Endothelial cell of umbilical vein (primary cell): ENCODE measurements at regions not wholly inside any gene's neighbourhood (a gene's known extent, or its start where the extent isn't known, plus 50 kb on each side); places are given as distances from the start of the nearest gene placed in this dataset.

ENCODE experiments used
- BruUV-seq: library from RNA; stranded (reverse); fragments of 400-500 nt; replicated peaks from 2 replicates; lab custom pipeline; 2021; lab: Mats Ljungman, UMichigan
- CTCF ChIA-PET: fragments of 300-600, 350-600 bp; sonication (Branson Sonifier 250); formaldehyde crosslinking; loops from one replicate; lab custom pipeline; 2021; ENCODE audit warnings: antibody characterized with exemption, inconsistent platforms; lab: Charles Lee
- POLR2A ChIA-PET: fragments of 300-600, 350-600 bp; sonication (Branson Sonifier 250); formaldehyde crosslinking; loops from one replicate; lab custom pipeline; 2021; ENCODE audit warnings: antibody characterized with exemption, inconsistent platforms; lab: Charles Lee
- DNase-seq: peaks from one replicate; pipeline ENCODE4 v3.0.0-alpha.2; 2011; ENCODE audit warnings: low read depth, low spot score
- FAIRE-seq: peaks from 2 replicates; lab custom pipeline; 2011; peaks lifted over from hg19 to GRCh38; lab: Jason Lieb, UNC
- H2AFZ ChIP-seq: 2 replicates; pipeline ENCODE4 v1.6.0; 2012; ENCODE audit warnings: low read depth, low read length, control low read depth, inconsistent platforms
- H3K27ac ChIP-seq: 2 replicates; pipeline ENCODE4 v1.5.1; 2011; ENCODE audit warnings: low read depth, mild to moderate bottlenecking, control low read depth, low read length, moderate library complexity; ENCODE audit not compliant: insufficient read depth
- H3K27me3 ChIP-seq, 2 experiments: 2 replicates each; pipeline versions ENCODE4 v1.6.0 to v1.6.1; 2011; ENCODE audit warnings: low read length in 2 of 2, mixed read lengths in 1 of 2; ENCODE audit not compliant: control insufficient read depth in 2 of 2, insufficient read depth in 2 of 2
- H3K36me3 ChIP-seq, 2 experiments: 2 replicates in 1 of 2; 3 replicates in 1 of 2; pipeline ENCODE4 v1.5.1; 2011; ENCODE audit warnings: low read length in 2 of 2, mild to moderate bottlenecking in 1 of 2, moderate library complexity in 1 of 2; ENCODE audit not compliant: control insufficient read depth in 2 of 2, insufficient read depth in 2 of 2; ENCODE audit errors: extremely low read depth in 1 of 2
- H3K4me1 ChIP-seq: 3 replicates; pipeline ENCODE4 v1.5.1; 2011; ENCODE audit warnings: mild to moderate bottlenecking, low read length; ENCODE audit not compliant: control insufficient read depth, insufficient read depth; ENCODE audit errors: extremely low read depth
- H3K4me2 ChIP-seq: 2 replicates; pipeline ENCODE4 v1.6.1; 2011; ENCODE audit warnings: low read length, control low read depth, mixed read lengths; ENCODE audit not compliant: insufficient read depth
- H3K4me3 ChIP-seq, 3 experiments: fragments of 200-600 bp in 1 of 3; sonication (generic), shearing (Covaris generic) in 1 of 3; replicated peaks in 1 of 3; 2 replicates each; pipeline ENCODE4 v1.5.1; 2011 to 2016; ENCODE audit warnings: control low read depth in 3 of 3, low read length in 3 of 3, mild to moderate bottlenecking in 2 of 3, inconsistent platforms in 1 of 3, low read depth in 1 of 3, moderate library complexity in 1 of 3; ENCODE audit not compliant: insufficient read depth in 1 of 3
- H3K79me2 ChIP-seq: 2 replicates; pipeline ENCODE4 v1.6.0; 2012; ENCODE audit warnings: low read length, inconsistent platforms; ENCODE audit not compliant: control insufficient read depth, insufficient read depth
- H3K9ac ChIP-seq: replicated peaks from 2 replicates; pipeline ENCODE3; 2011; ENCODE audit warnings: low read length, control low read depth; ENCODE audit not compliant: insufficient read depth; ENCODE audit errors: extremely low read depth
- H3K9me1 ChIP-seq: replicated peaks from 3 replicates; pipeline ENCODE4 v1.6.0; 2011; ENCODE audit warnings: mild to moderate bottlenecking, low read length; ENCODE audit not compliant: control insufficient read depth, insufficient read depth; ENCODE audit errors: extremely low read depth
- H3K9me3 ChIP-seq: replicated peaks from 2 replicates; pipeline ENCODE4 v1.5.1; 2012; ENCODE audit warnings: low read length, inconsistent platforms; ENCODE audit not compliant: control insufficient read depth, insufficient read depth
- H4K20me1 ChIP-seq: replicated peaks from 2 replicates; pipeline ENCODE3; 2011; ENCODE audit warnings: mild to moderate bottlenecking, low read length; ENCODE audit not compliant: control insufficient read depth, insufficient read depth; ENCODE audit errors: extremely low read depth
- EZH2 ChIP-seq: IDR thresholded peaks from 2 replicates; pipeline ENCODE4 v1.6.1; 2012; ENCODE audit warnings: borderline replicate concordance, low read depth, mild to moderate bottlenecking, moderate library complexity, low read length, inconsistent platforms; ENCODE audit not compliant: severe bottlenecking
- GATA2 ChIP-seq: IDR thresholded peaks from 2 replicates; pipeline ENCODE4 v1.7.0; 2011; ENCODE audit warnings: low read depth, mild to moderate bottlenecking, moderate library complexity, mixed read lengths, low read length; ENCODE audit not compliant: insufficient read length, insufficient read depth
- JUN ChIP-seq: IDR thresholded peaks from 2 replicates; pipeline ENCODE4 v1.6.1; 2011; ENCODE audit warnings: borderline replicate concordance, low read depth; ENCODE audit not compliant: insufficient read length, insufficient read depth
- MYC ChIP-seq: IDR thresholded peaks from one replicate; pipeline ENCODE4 v1.6.1; 2011; ENCODE audit warnings: mild to moderate bottlenecking, low read depth, low read length
- dilution Hi-C: fragments of 300-500 bp; cut with MboI; formaldehyde crosslinking; loops from one replicate; pipeline ENCODE4 v1.15.0; 2019; ENCODE audit warnings: low sequenced_read_pairs; ENCODE audit not compliant: extremely low pct_ligation_motif_present
- intact Hi-C: fragments of 100-400 bp; cut with micrococcal nuclease; formaldehyde crosslinking; loops from one replicate; pipeline ENCODE4 v1.10.0; 2022
- TF ChIP-seq, protein P1 (sequence below): IDR thresholded peaks from 2 replicates; pipeline ENCODE4 v1.6.1; 2011; ENCODE audit not compliant: insufficient read depth, insufficient read length
- TF ChIP-seq, protein P2 (sequence below), 2 donors: IDR thresholded peaks; 1 replicate in 1 of 2; 2 replicates in 1 of 2; pipeline ENCODE4 v1.5.1; 2011; ENCODE audit warnings: low read length in 2 of 2, mild to moderate bottlenecking in 2 of 2, moderate library complexity in 2 of 2, control low read depth in 1 of 2, inconsistent platforms in 1 of 2, low read depth in 1 of 2; ENCODE audit not compliant: insufficient read depth in 1 of 2; ENCODE audit errors: extremely low read depth in 1 of 2

DNA sequence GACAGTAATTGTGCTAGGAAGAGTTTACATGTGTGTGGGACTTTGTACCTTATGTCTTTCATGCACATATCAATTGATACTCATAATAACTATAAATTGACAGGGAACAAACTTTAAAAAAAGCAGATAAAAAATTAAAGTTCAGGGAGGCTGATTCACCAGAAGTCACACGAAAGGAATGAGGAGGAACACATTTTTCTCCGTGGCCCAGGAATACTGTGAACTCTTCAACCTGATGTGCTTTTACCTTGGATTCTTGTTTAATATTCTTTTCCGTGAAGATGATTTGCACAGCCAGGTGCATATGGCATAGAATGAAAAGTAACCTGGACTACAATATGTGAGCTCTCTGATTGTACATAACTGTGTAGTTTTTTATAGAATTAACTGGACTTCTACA lies 326.3 kb downstream of the CDH7 start:
- Histone ChIP-seq H3K4me2 (no peak overlapping the region), H4K20me1 (no peaks in the 10 kb centered on the region), H3K9ac (no peak overlapping the region), H3K36me3 (no peaks in the 10 kb centered on the region), H2AFZ (no peak overlapping the region), H3K27ac (no peak overlapping the region), H3K9me1 (no peaks in the 10 kb centered on the region), H3K4me3 (no peak overlapping the region), H3K27me3 (no peaks in the 10 kb centered on the region), H3K79me2 (no peaks in the 10 kb centered on the region), H3K9me3 (peaks cover 2% of the 10 kb centered on the region), H3K4me1 (no peaks in the 10 kb centered on the region)
- FAIRE-seq (no peak), DNase-seq (no peak)
- no peak for TF ChIP-seq JUN
- TF ChIP-seq EZH2 = no peak
- TF ChIP-seq, protein P1, sequence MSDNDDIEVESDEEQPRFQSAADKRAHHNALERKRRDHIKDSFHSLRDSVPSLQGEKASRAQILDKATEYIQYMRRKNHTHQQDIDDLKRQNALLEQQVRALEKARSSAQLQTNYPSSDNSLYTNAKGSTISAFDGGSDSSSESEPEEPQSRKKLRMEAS = no peak
- TF ChIP-seq GATA2 = no peak
- TF ChIP-seq MYC = no peak
- TF ChIP-seq, protein P2, sequence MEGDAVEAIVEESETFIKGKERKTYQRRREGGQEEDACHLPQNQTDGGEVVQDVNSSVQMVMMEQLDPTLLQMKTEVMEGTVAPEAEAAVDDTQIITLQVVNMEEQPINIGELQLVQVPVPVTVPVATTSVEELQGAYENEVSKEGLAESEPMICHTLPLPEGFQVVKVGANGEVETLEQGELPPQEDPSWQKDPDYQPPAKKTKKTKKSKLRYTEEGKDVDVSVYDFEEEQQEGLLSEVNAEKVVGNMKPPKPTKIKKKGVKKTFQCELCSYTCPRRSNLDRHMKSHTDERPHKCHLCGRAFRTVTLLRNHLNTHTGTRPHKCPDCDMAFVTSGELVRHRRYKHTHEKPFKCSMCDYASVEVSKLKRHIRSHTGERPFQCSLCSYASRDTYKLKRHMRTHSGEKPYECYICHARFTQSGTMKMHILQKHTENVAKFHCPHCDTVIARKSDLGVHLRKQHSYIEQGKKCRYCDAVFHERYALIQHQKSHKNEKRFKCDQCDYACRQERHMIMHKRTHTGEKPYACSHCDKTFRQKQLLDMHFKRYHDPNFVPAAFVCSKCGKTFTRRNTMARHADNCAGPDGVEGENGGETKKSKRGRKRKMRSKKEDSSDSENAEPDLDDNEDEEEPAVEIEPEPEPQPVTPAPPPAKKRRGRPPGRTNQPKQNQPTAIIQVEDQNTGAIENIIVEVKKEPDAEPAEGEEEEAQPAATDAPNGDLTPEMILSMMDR (IDR thresholded peaks at IDR 0.05; ENCODE audit: extremely low read depth in 1 of 2, insufficient read depth in 1 of 2, low read depth in 1 of 2, low read length in 2 of 2) = no peak
- ChIA-PET CTCF (no interaction called here), POLR2A (no interaction called here)
- no TSS peak for BruUV-seq
- intact Hi-C loops (no loop called here), dilution Hi-C loops (no loop called here)

GRCh38 chr18:66066191-66066590 lies 315.4 kb downstream of the CDH7 start:
- H2AFZ ChIP-seq = no peak overlapping the region
- no peak overlapping the region for H3K4me2 ChIP-seq
- TF ChIP-seq EZH2 (no peak), JUN (no peak)
- CTCF ChIA-PET = interaction anchor here (1.2 kb wide), 1 partner anchor 10 kb away, joined by 3 read pairs; no protein-coding TSS in a partner anchor
- H3K4me1 ChIP-seq = no peaks in the 10 kb centered on the region
- no peaks in the 10 kb centered on the region for H3K9me3 ChIP-seq
- no peak overlapping the region for H3K4me3 ChIP-seq
- H3K36me3 ChIP-seq = no peaks in the 10 kb centered on the region
- no peaks in the 10 kb centered on the region for H3K79me2 ChIP-seq
- no TSS peak for BruUV-seq
- intact Hi-C loops (no loop called here), dilution Hi-C loops (no loop called here)
- no peak overlapping the region for H3K9ac ChIP-seq
- no peaks in the 10 kb centered on the region for H3K27me3 ChIP-seq
- POLR2A ChIA-PET = no interaction called here
- no peaks in the 10 kb centered on the region for H4K20me1 ChIP-seq
- no peak for FAIRE-seq
- no peaks in the 10 kb centered on the region for H3K9me1 ChIP-seq
- no peak overlapping the region for H3K27ac ChIP-seq
- DNase-seq = no peak
